ENCODE measurements at regions not wholly inside any gene's neighbourhood (a gene's known extent, or its start where the extent isn't known, plus 50 kb on each side); places are given as distances from the start of the nearest gene placed in this dataset.

DNA sequence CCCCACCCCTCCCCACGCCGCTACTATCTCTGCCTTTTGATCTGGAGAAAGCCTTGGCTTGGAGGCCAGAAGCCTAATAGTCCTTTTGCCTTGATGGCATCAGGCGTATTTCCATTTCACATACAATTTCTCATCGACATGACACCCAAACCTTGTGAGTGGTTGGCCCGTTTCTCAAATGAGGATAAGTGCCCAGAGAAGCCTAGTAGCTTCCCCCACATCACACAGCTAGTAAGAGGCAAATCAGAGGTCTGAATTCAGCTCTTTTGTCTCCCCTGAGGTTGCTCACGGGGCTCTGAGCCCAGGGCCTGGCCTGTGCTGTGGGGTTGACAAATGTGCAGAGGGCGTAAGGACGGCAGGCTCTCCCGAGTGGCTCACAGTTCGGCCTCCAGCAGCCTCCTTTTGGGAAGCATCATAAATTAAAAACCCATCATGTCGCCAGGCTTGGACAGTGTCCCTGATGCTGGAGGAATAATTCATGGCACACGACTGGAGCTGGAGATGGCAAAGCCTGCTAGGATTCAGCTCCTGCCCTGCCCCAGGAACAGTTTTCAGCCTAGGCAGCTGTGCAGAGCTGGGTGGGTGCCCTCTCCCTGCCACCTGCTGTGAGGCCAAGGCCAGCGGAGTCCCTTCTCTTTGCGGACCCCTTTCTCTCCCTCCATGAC, 263.8 kb downstream of the NSG2 start:
- peaks cover 0 to 7% (median 0%) of the 10 kb centered on the region in 4 experiments; a peak in 1 of 7 replicates for H3K4me1 ChIP-seq (replicated peaks in 1 of 4; ENCODE audit: control insufficient read depth in 3 of 4, insufficient read depth in 4 of 4, low read length in 3 of 4)
- no peak overlapping the region for H3K56ac ChIP-seq (replicated peaks; ENCODE audit: insufficient read length, low read depth, low read length)
- no peaks in the 10 kb centered on the region for H4K20me1 ChIP-seq (replicated peaks in 1 of 2; ENCODE audit: control insufficient read depth in 1 of 2, insufficient read depth in 2 of 2, low read length in 2 of 2)
- FAIRE-seq (no peak), DNase-seq (ENCODE audit: low read depth in 1 of 2, low spot score in 2 of 2) (peak in 1 of 2 experiments; percentile 41)
- no peak overlapping the region for H2BK20ac ChIP-seq (ENCODE audit: low read length)
- no peak overlapping the region for H2AK5ac ChIP-seq (ENCODE audit: low read depth, low read length)
- H3K4me2 ChIP-seq (ENCODE audit: insufficient read depth in 1 of 2, low read depth in 2 of 2, low read length in 2 of 2) = no peak overlapping the region
- no peak overlapping the region for H4K91ac ChIP-seq (replicated peaks; ENCODE audit: insufficient read length, low read length)
- ChIA-PET CTCF (ENCODE audit: partially characterized antibody) (interaction anchor here (0.6 to 13.2 kb wide), 7 partner anchors 9 to 284 kb away, joined by 3 to 174 read pairs (median 4); partner anchors contain the start of gene NSG2), POLR2A (ENCODE audit: partially characterized antibody) (interaction anchor here (1.1 kb wide), 1 partner anchor 249 kb away, joined by 4 read pairs; no protein-coding TSS in a partner anchor)
- H4K5ac ChIP-seq (ENCODE audit: insufficient read length, low read depth, low read length) = no peak overlapping the region
- no peaks in the 10 kb centered on the region for H3K36me3 ChIP-seq (ENCODE audit: control insufficient read depth in 2 of 4, insufficient read depth in 4 of 4, low read length in 3 of 4)
- no peak overlapping the region for H2BK15ac ChIP-seq (ENCODE audit: low read length)
- H2BK120ac ChIP-seq (replicated peaks; ENCODE audit: low read depth, low read length) = no peak overlapping the region
- no peak overlapping the region for H3K14ac ChIP-seq (ENCODE audit: insufficient read length)
- no peak overlapping the region for H3K4ac ChIP-seq (replicated peaks; ENCODE audit: insufficient read length, low read depth, low read length)
- H3K23ac ChIP-seq (ENCODE audit: insufficient read length) = no peak overlapping the region
- 85% methylated on average over 14 of the region's 14 CpGs; no CpG with 5 or more reads in 1 of the 2 experiments for WGBS, 2 experiments (ENCODE audit: extremely low coverage in 1 of 2, insufficient coverage in 1 of 2, insufficient read length in 1 of 2, insufficient replicate concordance in 2 of 2, low coverage in 1 of 2, low lambda C conversion rate in 2 of 2, missing lambda C conversion rate in 1 of 2)
- no peak overlapping the region for H4K8ac ChIP-seq (ENCODE audit: extremely low read depth, insufficient read depth, low read length)
- no peak overlapping the region for H3K4me3 ChIP-seq (ENCODE audit: extremely low read depth in 1 of 4, insufficient read depth in 2 of 4, low read depth in 3 of 4, low read length in 4 of 4)
- no peak overlapping the region for H2AFZ ChIP-seq (ENCODE audit: low read length)
- no peaks in the 10 kb centered on the region for H3K9me3 ChIP-seq (ENCODE audit: insufficient read depth in 2 of 2, low read depth in 1 of 2, low read length in 1 of 2)
- H3K79me1 ChIP-seq (ENCODE audit: low read depth, low read length) = no peaks in the 10 kb centered on the region
- H3K18ac ChIP-seq (ENCODE audit: extremely low read depth, low read length) = no peak overlapping the region
- no peak overlapping the region for H3K9ac ChIP-seq (replicated peaks in 1 of 4; ENCODE audit: extremely low read depth in 1 of 4, low read depth in 3 of 4, low read length in 3 of 4)
- no peak overlapping the region for H2BK12ac ChIP-seq (ENCODE audit: low read depth, low read length)
- H3K27me3 ChIP-seq (replicated peaks in 1 of 4; ENCODE audit: control insufficient read depth in 3 of 4, extremely low read depth in 1 of 4, insufficient read depth in 3 of 4, low read length in 3 of 4) = peaks cover 0 to 13% (median 7%) of the 10 kb centered on the region in 4 experiments; a peak in 5 of 7 replicates
- no peak overlapping the region for H3K27ac ChIP-seq (ENCODE audit: low read depth, low read length)
- no peak overlapping the region for H2BK5ac ChIP-seq (ENCODE audit: low read depth, low read length)
- H3K79me2 ChIP-seq (ENCODE audit: control insufficient read depth in 1 of 2, insufficient read depth in 2 of 2, low read length in 2 of 2) = no peaks in the 10 kb centered on the region
- H3K23me2 ChIP-seq (ENCODE audit: low read depth, low read length) = peaks cover 4% of the 10 kb centered on the region; the same call in 1 of the 2 replicates
- no peak for TF ChIP-seq CBX8 (IDR thresholded peaks at IDR 0.05; ENCODE audit: borderline replicate concordance, low read depth, low read length)
- TF ChIP-seq EZH2 (IDR thresholded peaks at IDR 0.05; ENCODE audit: low read depth, low read length, severe bottlenecking) = no peak
- no peak for TF ChIP-seq SP2 (IDR thresholded peaks at IDR 0.05; ENCODE audit: low read length)
- no peak for TF ChIP-seq HDAC2 (IDR thresholded peaks at IDR 0.05; ENCODE audit: borderline replicate concordance in 1 of 2, low read depth in 2 of 2, low read length in 2 of 2)
- TF ChIP-seq SIRT6 (IDR thresholded peaks at IDR 0.05; ENCODE audit: low read length) = no peak
- no peak for TF ChIP-seq ASH2L (IDR thresholded peaks at IDR 0.05; ENCODE audit: low read length)
- no peak for TF ChIP-seq CEBPB (IDR thresholded peaks at IDR 0.05; ENCODE audit: low read depth, low read length)
- no peak for TF ChIP-seq SIN3A (conservative IDR thresholded peaks at IDR 0.05 in 1 of 2, IDR thresholded peaks at IDR 0.05 in 1 of 2; ENCODE audit: low read depth in 1 of 2, low read length in 2 of 2)
- TF ChIP-seq, protein P1, sequence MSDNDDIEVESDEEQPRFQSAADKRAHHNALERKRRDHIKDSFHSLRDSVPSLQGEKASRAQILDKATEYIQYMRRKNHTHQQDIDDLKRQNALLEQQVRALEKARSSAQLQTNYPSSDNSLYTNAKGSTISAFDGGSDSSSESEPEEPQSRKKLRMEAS (IDR thresholded peaks at IDR 0.05) = no peak
- no peak for TF ChIP-seq CHD2 (IDR thresholded peaks at IDR 0.05; ENCODE audit: low read length)
- TF ChIP-seq SUZ12 (IDR thresholded peaks at IDR 0.05; ENCODE audit: low read length) = no peak
- no peak for TF ChIP-seq EGR1 (IDR thresholded peaks at IDR 0.05; ENCODE audit: borderline replicate concordance, low read depth, low read length)
- TF ChIP-seq BCL11A (IDR thresholded peaks at IDR 0.05; ENCODE audit: low read depth in 2 of 2, low read length in 2 of 2) = no peak
